Stimulated activated CD4-positive, alpha-beta T cell treated with anti-CD3 and anti-CD28 coated beads, Interleukin-1b, Interleukin-23, amount 100 ng/mL, for 48 hours (primary cell): ENCODE measurements at regions not wholly inside any gene's neighbourhood (a gene's known extent, or its start where the extent isn't known, plus 50 kb on each side); places are given as distances from the start of the nearest gene placed in this dataset.
A peak's percentile ranks its signal among the peaks of the same experiment; 100 is the strongest.

Source experiments
- DNase-seq: peaks from one replicate; pipeline ENCODE4 v3.0.0-alpha.2; 2020

GRCh38 chr9:105864248-105864898, 170.0 kb downstream of the TMEM38B start:
- DNase-seq: no peak

- no peak for DNase-seq
Measured at GRCh38 chr9:105865285-105865684, 170.9 kb downstream of the TMEM38B start.

- no peak for DNase-seq
Measured at GRCh38 chr9:105871540-105871939, 177.2 kb downstream of the TMEM38B start.

GRCh38 chr9:105873801-105874200, 179.5 kb downstream of the TMEM38B start:
- DNase-seq: no peak

DNA sequence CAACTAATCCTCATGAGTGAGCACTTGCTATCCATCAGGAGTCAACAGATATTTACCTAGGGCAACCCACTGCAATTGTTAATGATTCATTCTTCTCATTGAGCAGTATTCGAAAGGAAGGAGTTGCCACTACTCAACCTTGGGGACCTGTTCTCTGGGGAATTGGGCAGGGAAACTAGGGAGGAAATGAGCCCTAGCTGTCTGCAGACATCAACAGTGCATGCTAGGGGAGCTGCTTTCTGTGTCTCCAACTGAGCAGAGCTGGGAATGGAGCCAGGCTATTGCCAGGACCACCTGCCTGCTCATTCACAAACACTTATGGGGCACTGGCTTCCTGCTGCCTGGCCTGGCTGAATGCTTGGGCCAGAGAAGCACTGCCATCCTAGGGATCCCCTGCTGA, 183.4 kb downstream of the TMEM38B start:
- DNase-seq: no peak

DNA sequence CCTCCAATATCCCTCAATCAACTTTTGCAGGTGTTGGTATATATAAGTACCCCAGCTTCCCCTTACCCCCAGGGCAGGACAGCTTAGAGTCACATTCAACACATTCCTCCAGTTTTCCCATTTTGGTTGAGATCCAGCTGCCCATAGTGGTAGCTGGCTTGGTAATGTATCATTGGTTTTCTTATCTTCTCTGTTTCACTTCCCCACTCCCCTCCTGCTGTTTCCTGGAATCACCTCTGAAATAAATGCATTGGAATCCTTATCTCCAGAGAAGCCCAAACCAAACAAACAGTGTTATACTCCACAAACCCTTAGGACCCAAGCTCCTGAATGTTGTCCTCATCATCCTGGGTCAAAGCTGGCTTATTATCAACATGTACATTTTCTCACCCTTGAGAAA, 184.8 kb downstream of the TMEM38B start:
- DNase-seq: no peak

GRCh38 chr9:105880517-105880916, 186.2 kb downstream of the TMEM38B start:
- no peak for DNase-seq

DNA sequence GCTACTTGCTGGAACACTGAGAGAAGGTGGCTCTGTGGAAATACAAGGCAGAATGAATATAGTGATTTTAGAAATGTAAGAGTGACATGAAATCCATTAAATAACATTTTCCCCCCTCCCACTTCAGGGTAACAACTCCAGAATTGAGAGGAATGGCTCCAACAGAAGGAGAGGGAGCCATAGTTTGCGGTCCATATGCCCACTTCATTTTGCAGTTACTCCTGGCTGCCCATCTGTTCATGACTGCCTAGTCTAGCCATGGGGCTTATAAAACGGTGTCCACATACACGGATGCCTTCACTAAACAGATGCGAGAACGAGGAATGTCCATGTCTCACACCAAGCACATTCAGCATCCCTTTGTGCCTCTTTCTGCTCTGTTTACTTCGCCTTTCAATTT, 186.7 kb downstream of the TMEM38B start:
- DNase-seq: no peak

GRCh38 chr9:105881654-105882349, 187.5 kb downstream of the TMEM38B start:
- DNase-seq: peak; percentile 62

DNA sequence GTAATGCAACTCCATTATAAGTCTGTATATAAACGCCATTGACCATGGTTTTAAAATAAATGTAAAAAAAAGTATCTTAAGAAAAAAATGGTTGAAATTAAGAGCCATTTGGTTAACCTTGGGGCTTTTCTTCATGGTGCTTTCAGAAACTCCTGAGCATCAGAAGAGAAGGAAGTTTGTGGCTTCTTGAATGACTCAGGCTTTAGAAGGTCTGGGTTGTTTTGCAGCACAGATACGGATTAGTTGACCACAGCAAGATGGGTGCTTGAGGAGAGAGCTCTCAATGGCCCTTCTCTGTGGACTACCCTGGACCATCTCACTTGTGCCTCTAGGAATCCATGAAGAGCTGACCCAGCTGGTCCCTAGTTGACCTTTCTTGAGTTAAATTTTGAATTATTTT, 189.5 kb downstream of the TMEM38B start:
- no peak for DNase-seq

DNA sequence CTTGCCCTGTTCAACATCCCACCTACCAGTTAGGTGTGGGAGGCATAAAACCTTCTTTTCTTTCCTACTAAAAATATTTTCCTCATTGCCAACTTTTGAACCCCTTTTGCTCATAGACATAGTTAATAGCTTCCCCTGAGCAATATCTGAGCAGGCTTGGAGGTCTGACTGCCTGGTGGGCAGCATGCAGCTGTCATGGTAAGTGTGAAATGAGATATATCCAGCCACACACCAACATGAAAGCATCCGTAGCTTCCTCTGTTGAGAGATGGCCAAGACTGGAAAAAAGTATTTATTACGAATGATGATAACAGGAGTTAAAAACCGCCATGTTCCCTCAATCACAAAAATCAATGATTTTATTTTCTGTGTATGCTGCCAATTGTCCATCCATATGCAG, 190.1 kb downstream of the TMEM38B start:
- no peak for DNase-seq

DNA sequence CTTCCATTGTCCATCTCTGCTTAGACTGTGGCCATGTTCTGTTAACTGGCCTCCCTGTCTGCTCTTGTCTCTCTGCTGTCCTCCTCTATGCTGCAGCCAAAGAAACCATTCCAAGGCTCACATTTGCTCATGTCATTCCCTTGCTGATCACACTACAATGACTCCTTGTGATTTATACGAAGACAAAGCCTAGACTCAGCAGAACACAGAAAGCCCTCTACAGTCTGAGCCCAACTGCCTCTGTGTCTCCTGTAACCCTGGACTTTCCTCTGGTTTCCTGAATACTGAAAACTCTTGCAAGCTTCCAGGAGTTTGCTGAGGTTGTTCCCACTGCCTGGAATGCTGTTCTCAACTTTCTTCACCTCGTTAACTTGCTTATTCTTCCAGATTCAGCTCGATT, 191.8 kb downstream of the TMEM38B start:
- DNase-seq: no peak

DNA sequence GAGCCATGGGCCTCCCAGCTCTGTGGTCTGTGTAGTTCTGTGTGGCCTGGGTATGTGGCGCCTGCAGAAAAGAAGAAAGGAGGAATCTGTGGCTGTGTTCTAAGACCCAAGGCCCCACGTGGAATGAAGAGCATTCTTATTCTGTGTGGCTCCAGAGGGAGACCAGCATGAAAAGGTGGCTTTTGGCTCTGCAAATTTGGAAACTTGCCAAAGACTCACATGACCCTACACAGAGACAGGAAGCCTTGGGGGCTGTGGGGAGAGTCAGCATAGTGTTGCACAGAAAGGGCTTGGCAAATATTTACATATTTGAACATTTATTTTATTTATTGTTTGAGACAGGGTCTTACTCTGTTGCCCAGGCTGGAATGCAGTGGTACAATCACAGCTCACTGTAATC, 193.3 kb downstream of the TMEM38B start:
- DNase-seq: no peak

DNA sequence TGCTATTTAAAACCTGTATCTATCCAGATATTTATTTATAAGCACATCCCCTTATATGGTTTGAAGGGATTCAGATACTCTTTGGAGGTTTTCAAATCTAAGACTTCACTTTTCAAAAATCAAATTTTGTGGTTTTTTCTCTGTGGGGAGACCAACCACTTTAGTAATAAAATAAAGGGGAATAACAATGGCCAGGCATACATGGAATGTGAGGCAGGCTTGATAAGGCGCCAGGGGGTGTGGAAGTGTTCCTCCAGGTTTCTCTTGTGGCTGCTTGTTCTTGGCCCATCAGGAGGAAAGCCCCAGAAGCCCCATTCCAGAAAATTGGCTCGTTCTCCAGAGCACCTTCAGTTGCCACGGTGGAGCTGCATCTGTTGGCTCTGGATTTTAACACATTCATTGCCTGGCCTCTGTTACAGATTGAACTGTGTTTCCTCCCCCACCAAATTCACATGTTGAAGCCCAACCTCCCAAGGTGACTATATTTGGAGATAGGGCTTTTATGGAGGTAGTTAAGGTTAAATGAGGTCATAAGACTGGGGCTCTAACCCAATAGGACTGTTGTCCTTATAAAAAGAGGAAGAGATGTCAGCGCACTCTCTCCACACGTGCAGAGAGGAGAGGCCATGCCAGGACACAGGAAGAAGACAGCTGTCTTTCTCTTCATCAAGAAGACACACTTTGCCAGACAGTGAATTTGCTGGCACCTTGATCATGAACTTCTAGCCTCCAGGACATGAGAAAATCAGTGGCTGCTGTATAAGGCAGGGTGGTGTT, 195.9 kb downstream of the TMEM38B start:
- no peak for DNase-seq

GRCh38 chr9:105900123-105900522, 205.8 kb downstream of the TMEM38B start:
- DNase-seq: no peak

DNA sequence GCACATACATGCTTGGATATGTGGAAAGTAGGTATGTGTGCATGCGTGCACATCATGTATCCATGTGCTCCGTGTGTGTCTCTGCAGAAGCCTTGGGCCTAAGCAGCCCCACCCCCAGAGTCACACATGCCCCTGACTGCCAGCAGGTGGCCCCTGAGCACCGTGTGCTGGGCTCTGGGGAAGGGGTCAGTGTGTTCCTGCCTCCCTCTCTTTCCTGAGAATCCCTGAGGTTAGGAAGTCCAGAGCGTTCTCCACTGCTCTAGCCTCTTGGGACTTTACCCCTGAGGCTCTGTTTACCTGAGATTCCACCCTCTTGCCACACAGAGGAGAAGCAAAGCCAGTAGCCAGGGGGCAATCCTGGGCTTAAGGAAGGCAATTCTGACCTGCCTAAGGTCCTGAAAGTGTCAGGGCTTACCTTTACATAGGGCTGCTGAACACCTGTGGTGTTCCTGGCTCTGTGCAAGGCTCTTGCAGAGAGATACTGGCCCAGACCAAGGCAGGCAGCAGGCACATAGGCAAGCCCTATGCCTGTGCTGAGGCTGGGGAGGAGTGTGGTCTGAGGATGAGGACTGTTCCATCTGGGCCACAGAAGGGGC, 207.3 kb downstream of the TMEM38B start:
- DNase-seq: no peak

DNA sequence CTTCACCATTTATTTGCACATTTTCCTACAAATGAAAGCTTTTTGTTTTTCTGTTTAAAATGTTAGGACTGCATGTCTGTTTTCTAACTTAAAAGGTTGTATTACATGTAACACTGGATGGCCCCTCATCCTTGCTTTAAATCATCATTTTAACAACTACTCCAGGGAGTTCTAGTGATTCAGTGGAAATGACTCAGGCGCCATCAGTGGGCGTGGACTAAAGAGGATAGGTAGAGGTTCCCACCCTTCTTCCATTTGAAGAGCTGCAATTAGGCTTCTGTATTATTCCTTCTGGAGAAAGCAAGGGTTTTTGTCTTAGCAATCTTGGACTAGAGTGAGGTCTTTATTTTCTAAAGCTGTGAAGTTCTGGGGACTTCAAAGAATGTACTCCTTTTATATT, 213.7 kb downstream of the TMEM38B start:
- no peak for DNase-seq

- no peak for DNase-seq
Measured at GRCh38 chr9:105911104-105911911, 217.0 kb downstream of the TMEM38B start.

DNA sequence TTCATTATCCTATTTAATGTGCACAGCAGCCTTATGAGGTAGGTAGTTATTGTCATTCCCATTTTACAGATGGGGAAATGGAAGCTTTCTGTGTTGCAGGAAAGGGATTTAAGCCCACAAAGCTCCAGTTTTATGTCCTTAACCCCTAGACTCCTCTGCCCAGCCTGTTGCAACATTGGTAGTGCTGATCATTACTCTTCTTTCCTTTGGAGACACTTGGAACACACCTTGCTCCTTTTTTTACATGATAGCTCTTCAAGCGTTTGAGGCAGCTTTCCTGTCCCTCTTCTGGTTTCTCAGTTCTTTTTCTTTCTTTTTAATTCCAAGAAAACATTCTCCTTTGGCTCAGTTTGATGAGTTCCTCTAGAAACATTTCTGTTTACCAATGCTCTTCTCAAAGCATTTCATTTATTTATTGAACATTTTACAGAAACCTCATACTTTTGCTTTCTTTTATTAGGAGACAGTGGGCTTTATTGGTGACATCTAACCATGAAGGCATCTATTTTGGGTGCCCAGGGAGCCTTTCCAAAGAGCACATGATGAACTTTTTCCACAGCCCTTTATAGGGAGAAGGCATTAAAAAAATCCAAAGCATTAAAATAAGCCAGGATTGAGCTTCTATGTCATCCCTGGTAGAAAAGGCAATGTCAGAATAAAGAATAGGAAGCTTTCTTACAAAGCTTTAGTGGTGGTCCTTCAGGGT, 218.0 kb downstream of the TMEM38B start:
- DNase-seq: no peak

DNA sequence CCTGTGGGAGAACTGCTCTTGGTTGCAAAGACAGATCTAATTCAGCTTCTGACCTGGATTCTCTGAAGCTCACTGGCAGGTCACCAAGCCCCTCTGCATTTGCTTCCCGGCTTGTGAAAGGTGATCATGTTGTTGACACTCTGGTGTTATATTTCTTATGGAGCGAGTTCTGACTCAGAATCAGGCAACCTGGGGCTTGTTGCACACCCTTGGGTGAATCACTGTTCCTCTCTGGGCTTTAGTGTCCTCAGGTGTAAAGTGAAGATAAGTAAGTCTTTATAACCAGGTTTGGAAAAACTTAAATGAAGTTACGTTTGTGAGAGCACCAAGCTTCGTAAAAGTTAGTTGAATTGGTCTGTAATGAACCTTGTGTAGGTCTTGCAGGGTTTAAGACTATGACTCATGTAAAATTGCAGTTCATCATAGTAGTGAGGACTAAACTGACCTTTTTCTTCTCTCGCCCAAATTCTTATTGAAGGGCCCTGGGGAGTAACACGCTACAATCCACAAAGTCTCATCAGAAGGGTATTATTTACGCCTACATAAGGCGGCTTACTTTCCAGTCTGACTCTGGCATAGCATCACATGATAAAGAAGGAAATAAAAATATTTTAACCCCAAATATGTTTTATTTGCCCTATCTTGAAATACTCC, 218.6 kb downstream of the TMEM38B start:
- DNase-seq: no peak

DNA sequence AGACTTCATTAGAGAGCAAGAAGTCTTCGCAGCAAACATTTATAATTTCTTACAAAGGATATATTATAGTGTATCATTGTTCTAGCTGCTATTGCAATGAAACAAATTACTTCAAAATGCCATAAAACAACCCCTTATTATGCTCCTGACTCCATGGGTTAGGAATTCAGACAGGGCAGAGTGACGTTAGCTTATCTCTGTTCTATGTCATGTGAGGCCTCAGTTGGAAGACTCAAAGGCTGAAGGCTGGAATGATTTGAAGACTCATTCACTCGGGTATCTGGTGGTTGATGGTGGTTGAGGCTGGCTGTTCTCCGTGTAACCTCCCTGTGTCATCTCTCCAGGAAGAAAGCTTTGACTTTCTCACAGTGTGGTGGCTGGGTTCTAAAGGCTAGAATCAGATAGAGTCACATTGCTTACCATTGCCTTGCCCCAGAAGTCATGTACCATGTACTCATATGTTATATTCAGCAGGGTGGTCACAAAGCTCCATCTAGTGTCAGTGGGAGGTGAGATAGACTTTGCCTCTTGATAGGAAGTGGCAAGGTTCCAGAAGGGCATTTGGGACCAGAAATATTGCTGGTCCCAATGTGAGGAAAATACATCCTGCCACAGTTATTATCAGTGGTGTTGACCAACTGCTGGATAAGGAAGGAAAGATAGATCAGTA, 226.9 kb downstream of the TMEM38B start:
- DNase-seq: no peak
